HEK293 (cell line): ENCODE measurements at regions not wholly inside any gene's neighbourhood (a gene's known extent, or its start where the extent isn't known, plus 50 kb on each side); places are given as distances from the start of the nearest gene placed in this dataset.
"Not testable (repeated sequence)": the region's sequence is repeated elsewhere in the genome, so short reads cannot be mapped to it uniquely, and the experiment has no call there.

Experiments
- CTCF ChIA-PET: fragments of 350-600 bp; formaldehyde crosslinking; extraction: SDS; loops from one replicate; lab custom pipeline; 2021; ENCODE audit warnings: antibody characterized with exemption; lab: Yijun Ruan, JAX
- POLR2A ChIA-PET: fragments of 300-600 bp; formaldehyde crosslinking; extraction: SDS; loops from one replicate; lab custom pipeline; 2020; ENCODE audit warnings: antibody characterized with exemption, inconsistent platforms; lab: Yijun Ruan, JAX
- H3K27ac ChIP-seq: fragments of 200-500 bp; sonication (Bioruptor generic); 2 replicates; pipeline ENCODE4 v1.5.1; 2014; ENCODE audit warnings: low read depth, low read length, control low read depth, inconsistent platforms; ENCODE audit errors: extremely low read depth
- H3K36me3 ChIP-seq, 2 experiments: fragments of 200-500 bp in 1 of 2; sonication (Bioruptor generic) in 1 of 2; 1 replicate in 1 of 2; 2 replicates in 1 of 2; pipeline ENCODE4 v1.5.1; 2014 to 2017; ENCODE audit warnings: inconsistent platforms in 2 of 2, low read length in 2 of 2; ENCODE audit not compliant: control insufficient read depth in 2 of 2, insufficient read depth in 1 of 2
- H3K4me1 ChIP-seq: fragments of 200-500 bp; sonication (Bioruptor generic); 2 replicates; pipeline ENCODE4 v1.5.1; 2014; ENCODE audit warnings: mild to moderate bottlenecking, low read length, inconsistent platforms; ENCODE audit not compliant: control insufficient read depth, insufficient read depth
- H3K4me3 ChIP-seq: 2 replicates; pipeline ENCODE4 v1.5.1; 2011; ENCODE audit warnings: low read depth, mild to moderate bottlenecking, control low read depth, low read length, moderate library complexity
- H3K9me3 ChIP-seq: fragments of 200-500 bp; sonication (Bioruptor generic); 2 replicates; pipeline ENCODE4 v1.5.1; 2014; ENCODE audit warnings: low read depth, low read length, inconsistent platforms; ENCODE audit not compliant: control insufficient read depth, insufficient read depth
- EGR2 ChIP-seq: fragments of 450-650 bp; formaldehyde crosslinking; IDR thresholded peaks from 2 replicates; pipeline ENCODE4 v1.5.1; 2016; ENCODE audit warnings: low read depth, missing biosample characterization, missing genetic modification characterization
- KLF10 ChIP-seq: fragments of 450-650 bp; IDR thresholded peaks from 2 replicates; pipeline ENCODE4 v1.5.1; 2018; ENCODE audit warnings: missing biosample characterization, mild to moderate bottlenecking, missing genetic modification characterization
- PRDM2 ChIP-seq: fragments of 450-650 bp; formaldehyde crosslinking; IDR thresholded peaks from 2 replicates; pipeline ENCODE4 v1.5.1; 2016; ENCODE audit warnings: missing biosample characterization, missing genetic modification characterization, borderline replicate concordance
- SCRT1 ChIP-seq: fragments of 450-650 bp; formaldehyde crosslinking; IDR thresholded peaks from 2 replicates; pipeline ENCODE4 v1.5.1; 2016; ENCODE audit warnings: missing biosample characterization, missing genetic modification characterization, borderline replicate concordance
- SP2 ChIP-seq: fragments of 450-650 bp; formaldehyde crosslinking; IDR thresholded peaks from 2 replicates; pipeline ENCODE4 v1.5.1; 2016; ENCODE audit warnings: missing biosample characterization, missing genetic modification characterization
- ZFHX2 ChIP-seq: fragments of 450-650 bp; formaldehyde crosslinking; conservative IDR thresholded peaks from 2 replicates; pipeline ENCODE4 v1.5.1; 2016; ENCODE audit warnings: missing biosample characterization, missing genetic modification characterization
- ZNF112 ChIP-seq: fragments of 450-650 bp; formaldehyde crosslinking; IDR thresholded peaks from 2 replicates; pipeline ENCODE4 v1.5.0; 2017; ENCODE audit warnings: missing biosample characterization, missing genetic modification characterization
- ZNF513 ChIP-seq: fragments of 450-650 bp; IDR thresholded peaks from 2 replicates; pipeline ENCODE4 v1.5.1; 2018; ENCODE audit warnings: missing biosample characterization, missing genetic modification characterization
- ZNF792 ChIP-seq: fragments of 450-650 bp; formaldehyde crosslinking; IDR thresholded peaks from 2 replicates; pipeline ENCODE4 v1.5.1; 2016; ENCODE audit warnings: missing biosample characterization, missing genetic modification characterization
- ZNF830 ChIP-seq: fragments of 450-650 bp; IDR thresholded peaks from 2 replicates; pipeline ENCODE4 v1.5.0; 2018; ENCODE audit warnings: missing biosample characterization, missing genetic modification characterization, low read depth, mild to moderate bottlenecking, moderate library complexity
- ZSCAN5A ChIP-seq: fragments of 450-650 bp; formaldehyde crosslinking; IDR thresholded peaks from 2 replicates; pipeline ENCODE4 v1.5.1; 2016; ENCODE audit warnings: missing biosample characterization, missing genetic modification characterization

GRCh38 chr7:76829-77395 lies 115.5 kb upstream of the FAM20C start:
- H3K36me3 ChIP-seq, H3K4me3 ChIP-seq, H3K27ac ChIP-seq, CTCF ChIA-PET, POLR2A ChIA-PET, H3K4me1 ChIP-seq, H3K9me3 ChIP-seq: not testable (repeated sequence)
- TF ChIP-seq ZNF513 (tag by site-specific recombination) = peak; percentile 57
- peak; percentile 55; the same call in 1 of the 2 replicates for TF ChIP-seq ZFHX2 (tag by site-specific recombination)
- TF ChIP-seq EGR2 = peak; percentile 87

GRCh38 chr7:78862-79261 lies 113.5 kb upstream of the FAM20C start:
- H3K4me3 ChIP-seq, POLR2A ChIA-PET, H3K9me3 ChIP-seq, H3K36me3 ChIP-seq, H3K27ac ChIP-seq, H3K4me1 ChIP-seq, CTCF ChIA-PET: not testable (repeated sequence)

GRCh38 chr7:79400-80055 lies 112.8 kb upstream of the FAM20C start:
- H3K27ac ChIP-seq, H3K9me3 ChIP-seq, H3K4me1 ChIP-seq, POLR2A ChIA-PET, H3K4me3 ChIP-seq, CTCF ChIA-PET, H3K36me3 ChIP-seq: not testable (repeated sequence)

GRCh38 chr7:80259-81067 lies 111.9 kb upstream of the FAM20C start:
- no peak overlapping the region for H3K27ac ChIP-seq
- no peaks in the 10 kb centered on the region for H3K36me3 ChIP-seq
- CTCF ChIA-PET = no interaction called here
- no peaks in the 10 kb centered on the region for H3K9me3 ChIP-seq
- TF ChIP-seq SP2 (tag by site-specific recombination) = no peak
- TF ChIP-seq ZNF112 (tag by site-specific recombination) = no peak
- no peak for TF ChIP-seq ZSCAN5A
- TF ChIP-seq, all 188 proteins: peak for 0
- Histone ChIP-seq H3K4me1 (no peaks in the 10 kb centered on the region), H3K4me3 (no peak overlapping the region)
- POLR2A ChIA-PET = no interaction called here

- H3K4me3 ChIP-seq = no peak overlapping the region
- no peaks in the 10 kb centered on the region for H3K4me1 ChIP-seq
- POLR2A ChIA-PET = no interaction called here
- H3K36me3 ChIP-seq = no peaks in the 10 kb centered on the region
- no peaks in the 10 kb centered on the region for H3K9me3 ChIP-seq
- no peak overlapping the region for H3K27ac ChIP-seq
- CTCF ChIA-PET = no interaction called here
- TF ChIP-seq SCRT1 (tag by site-specific recombination) = no peak
- TF ChIP-seq ZNF830 (tag by site-specific recombination) = no peak
- TF ChIP-seq ZNF792 = no peak
- TF ChIP-seq ZNF112 (tag by site-specific recombination) = no peak
- TF ChIP-seq PRDM2 (tag by site-specific recombination) = no peak
- TF ChIP-seq KLF10 (tag by site-specific recombination) = no peak
Measured at GRCh38 chr7:81068-81925, 111.1 kb upstream of the FAM20C start.
